Esophagus muscularis mucosa (tissue), 4 donors: ENCODE measurements at regions not wholly inside any gene's neighbourhood (a gene's known extent, or its start where the extent isn't known, plus 50 kb on each side); places are given as distances from the start of the nearest gene placed in this dataset.

ENCODE experiments used
- DNase-seq: peaks from one replicate; pipeline ENCODE4 v3.0.0-alpha.2; 2017; ENCODE audit errors: extremely low spot score
- H3K27ac ChIP-seq, 4 donors: fragments of 200-600 bp; sonication (generic); replicated peaks in 1 of 4; 1 replicate in 3 of 4; 2 replicates in 1 of 4; pipeline ENCODE4 v1.5.1; 2016 to 2019; ENCODE audit warnings: mild to moderate bottlenecking in 1 of 4
- H3K27me3 ChIP-seq, 4 donors: fragments of 200-600 bp; sonication (generic); one replicate each; pipeline versions ENCODE4 v1.5.1 to v1.6.0; 2016 to 2019
- H3K36me3 ChIP-seq, 4 donors: fragments of 200-600 bp; sonication (generic); one replicate each; pipeline ENCODE4 v1.5.1; 2016 to 2019
- H3K4me1 ChIP-seq, 4 donors: fragments of 200-600 bp; sonication (generic); one replicate each; pipeline ENCODE4 v1.5.1; 2016 to 2019
- H3K4me3 ChIP-seq, 4 donors: fragments of 200-600 bp; sonication (generic); 1 replicate in 2 of 4; 2 replicates in 2 of 4; pipeline ENCODE4 v1.5.1; 2016 to 2019; ENCODE audit warnings: mild to moderate bottlenecking in 4 of 4, moderate library complexity in 1 of 4
- H3K9me3 ChIP-seq, 4 donors: fragments of 200-600 bp; sonication (generic); 1 replicate in 3 of 4; 2 replicates in 1 of 4; pipeline ENCODE4 v1.5.1; 2016 to 2019
- CTCF ChIP-seq, 3 experiments: fragments of 200-600 bp in 2 of 3; fragments of 450-650 bp in 1 of 3; sonication (generic) in 2 of 3; IDR thresholded peaks; one replicate each; pipeline ENCODE4 v1.5.1; 2017 to 2019; ENCODE audit warnings: antibody characterized with exemption in 3 of 3, mild to moderate bottlenecking in 2 of 3, moderate library complexity in 1 of 3
- EP300 ChIP-seq: sonication (generic); formaldehyde crosslinking; IDR thresholded peaks from one replicate; pipeline ENCODE4 v1.6.1; 2017; ENCODE audit warnings: antibody characterized with exemption
- POLR2A ChIP-seq: fragments of 450-650 bp; IDR thresholded peaks from one replicate; pipeline ENCODE4 v1.6.1; 2017; ENCODE audit warnings: antibody characterized with exemption, moderate library complexity, mild to moderate bottlenecking, low read depth
- POLR2AphosphoS5 ChIP-seq, 2 donors: sonication (generic); formaldehyde crosslinking; IDR thresholded peaks; one replicate each; pipeline ENCODE4 v1.6.1; 2017; ENCODE audit warnings: antibody characterized with exemption in 2 of 2
- WGBS: methylation state at CpG from one replicate; pipeline ENCODE4 v1.1.5; 2018; 5-methylcytosine and 5-hydroxymethylcytosine counted together
- intact Hi-C: fragments of 100-400 bp; cut with DNase I; formaldehyde crosslinking; loops from one replicate; pipeline ENCODE4 v1.15.1; 2023

DNA sequence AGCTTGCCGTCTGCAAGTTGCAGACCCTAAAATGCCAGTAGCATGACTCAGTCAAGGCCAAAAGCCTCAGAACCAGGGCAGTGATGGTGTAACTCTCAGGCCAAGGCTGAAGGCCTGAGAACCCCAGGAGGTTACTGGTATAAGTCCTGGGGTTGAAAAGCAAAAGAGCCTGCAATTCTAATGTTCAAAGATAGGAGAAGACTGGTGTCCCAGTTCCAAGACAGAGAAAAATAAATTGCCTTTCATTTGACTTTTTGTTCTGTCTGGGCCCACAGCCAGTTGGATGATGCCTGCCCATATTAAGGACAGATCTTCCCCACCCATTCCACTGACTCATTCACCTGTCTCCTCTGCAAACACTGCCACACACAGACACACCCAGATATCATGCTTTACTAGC lies 673.2 kb downstream of the CDH18 start:
- no peaks in the 10 kb centered on the region for H3K27me3 ChIP-seq
- H3K4me3 ChIP-seq, result no peak overlapping the region
- H3K36me3 ChIP-seq, result no peaks in the 10 kb centered on the region
- WGBS, result 48% methylated on average over 1 of the region's 1 CpG
- no peak overlapping the region for H3K27ac ChIP-seq
- no peak for DNase-seq
- H3K4me1 ChIP-seq, result no peaks in the 10 kb centered on the region
- no peaks in the 10 kb centered on the region for H3K9me3 ChIP-seq
- TF ChIP-seq CTCF (IDR thresholded peaks at IDR 0.05) (peak in 1 of 3 experiments; percentile 11), POLR2A (no peak)
- intact Hi-C loops, result no loop called here

DNA sequence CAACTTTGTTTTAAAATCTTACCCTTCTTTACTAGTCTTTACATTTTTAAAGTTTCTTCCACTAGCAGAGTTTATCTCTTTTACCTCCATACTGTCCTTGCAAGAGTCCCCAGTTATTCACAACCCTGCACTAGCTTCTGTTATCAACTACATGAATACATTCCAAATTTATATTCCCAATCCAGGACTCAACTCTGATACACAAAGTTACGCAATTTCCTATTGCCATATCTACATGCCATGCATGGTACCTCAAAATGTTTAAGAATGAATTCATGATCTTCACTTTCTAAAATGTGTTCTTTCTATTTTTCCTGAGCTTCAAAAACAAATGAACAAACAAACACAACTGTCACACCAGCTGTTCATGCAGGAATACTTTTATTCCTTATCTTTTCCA lies 668.7 kb downstream of the CDH18 start:
- no peak overlapping the region for H3K4me3 ChIP-seq
- no peaks in the 10 kb centered on the region for H3K4me1 ChIP-seq
- H3K36me3 ChIP-seq, result no peaks in the 10 kb centered on the region
- WGBS, result 97% methylated on average over 1 of the region's 1 CpG
- no peaks in the 10 kb centered on the region for H3K9me3 ChIP-seq
- no peak for DNase-seq
- no peak overlapping the region for H3K27ac ChIP-seq
- H3K27me3 ChIP-seq, result no peaks in the 10 kb centered on the region
- intact Hi-C loops, result no loop called here
- TF ChIP-seq EP300, result no peak
- no peak for TF ChIP-seq POLR2AphosphoS5 (IDR thresholded peaks at IDR 0.05)
- no peak for TF ChIP-seq POLR2A
- TF ChIP-seq CTCF (IDR thresholded peaks at IDR 0.05), result no peak

- DNase-seq, result no peak
- no peaks in the 10 kb centered on the region for H3K4me1 ChIP-seq
- TF ChIP-seq EP300 (no peak), CTCF (IDR thresholded peaks at IDR 0.05) (no peak), POLR2A (no peak), POLR2AphosphoS5 (IDR thresholded peaks at IDR 0.05) (no peak)
- 68% methylated on average over 4 of the region's 4 CpGs for WGBS
- intact Hi-C loops, result no loop called here
- H3K4me3 ChIP-seq, result no peak overlapping the region
- no peaks in the 10 kb centered on the region for H3K27me3 ChIP-seq
- no peaks in the 10 kb centered on the region for H3K36me3 ChIP-seq
- H3K9me3 ChIP-seq, result no peaks in the 10 kb centered on the region
- no peak overlapping the region for H3K27ac ChIP-seq
Observed at GRCh38 chr5:19322716-19323485, 665.1 kb downstream of the CDH18 start.

DNA sequence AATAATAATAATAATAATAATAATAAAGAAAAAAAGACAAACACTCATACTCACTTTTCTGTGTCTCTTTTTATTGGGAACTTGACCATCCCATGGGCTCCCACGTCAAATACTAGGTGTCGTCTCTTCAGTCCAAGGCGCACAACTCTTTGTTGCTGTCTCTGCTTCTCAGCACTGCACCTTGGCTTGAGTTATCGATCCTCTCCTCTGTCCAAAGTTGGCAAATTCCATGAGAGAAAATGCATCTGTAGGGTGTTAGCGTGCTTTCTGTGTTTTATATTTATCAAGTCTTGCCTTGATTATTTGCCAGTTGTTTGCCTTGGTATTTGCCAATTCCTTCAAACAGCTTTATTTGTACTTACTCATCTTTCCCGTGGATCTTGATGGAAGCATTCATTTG lies 653.7 kb downstream of the CDH18 start:
- no peaks in the 10 kb centered on the region for H3K4me1 ChIP-seq
- H3K36me3 ChIP-seq, result no peaks in the 10 kb centered on the region
- H3K27me3 ChIP-seq, result no peaks in the 10 kb centered on the region
- H3K4me3 ChIP-seq, result no peak overlapping the region
- TF ChIP-seq POLR2A, result no peak
- TF ChIP-seq CTCF (IDR thresholded peaks at IDR 0.05), result no peak
- DNase-seq, result no peak
- WGBS, result 71% methylated on average over 6 of the region's 6 CpGs
- no peak overlapping the region for H3K27ac ChIP-seq
- intact Hi-C loops, result no loop called here
- H3K9me3 ChIP-seq, result no peaks in the 10 kb centered on the region

- Histone ChIP-seq H3K36me3 (no peaks in the 10 kb centered on the region), H3K9me3 (no peaks in the 10 kb centered on the region), H3K4me3 (no peak overlapping the region), H3K27ac (no peak overlapping the region), H3K4me1 (no peaks in the 10 kb centered on the region), H3K27me3 (no peaks in the 10 kb centered on the region)
- TF ChIP-seq EP300 (no peak), CTCF (IDR thresholded peaks at IDR 0.05) (no peak), POLR2AphosphoS5 (IDR thresholded peaks at IDR 0.05) (no peak), POLR2A (no peak)
- WGBS, result 100% methylated on average over 1 of the region's 1 CpG
- intact Hi-C loops, result no loop called here
- no peak for DNase-seq
Observed at GRCh38 chr5:19342942-19343341, 645.1 kb downstream of the CDH18 start.
